Activated CD4-positive, alpha-beta T cell treated with anti-CD3 and anti-CD28 coated beads, Interleukin-2, Interleukin-6, amounts not matched to agents 100 ng/mL and 50 ng/mL, durations not matched to agents 16 hours and 8 hours (primary cell): ENCODE measurements at regions not wholly inside any gene's neighbourhood (a gene's known extent, or its start where the extent isn't known, plus 50 kb on each side); places are given as distances from the start of the nearest gene placed in this dataset.

Experiments
- DNase-seq: peaks from one replicate; pipeline ENCODE4 v3.0.0-alpha.2; 2020

GRCh38 chr9:97747201-97747965, 50.2 kb upstream of the XPA start:
- no peak for DNase-seq

- DNase-seq, result no peak
Measured at GRCh38 chr9:97748525-97748924, 51.4 kb upstream of the XPA start.

- DNase-seq, result no peak
Measured at GRCh38 chr9:97749928-97750327, 52.8 kb upstream of the XPA start.

GRCh38 chr9:97751531-97751930, 54.4 kb upstream of the XPA start:
- no peak for DNase-seq

GRCh38 chr9:97752274-97752673, 55.1 kb upstream of the XPA start:
- no peak for DNase-seq

- DNase-seq, result no peak
Measured at GRCh38 chr9:97753364-97753763, 56.2 kb upstream of the XPA start.

- no peak for DNase-seq
Measured at GRCh38 chr9:97753975-97754374, 56.8 kb upstream of the XPA start.

- DNase-seq, result no peak
Measured at GRCh38 chr9:97755618-97756267, 58.6 kb upstream of the XPA start.

GRCh38 chr9:97756991-97757390, 59.9 kb upstream of the XPA start:
- DNase-seq, result no peak

GRCh38 chr9:97758334-97758916, 61.3 kb upstream of the XPA start:
- no peak for DNase-seq

- DNase-seq, result no peak
Measured at GRCh38 chr9:97759581-97760288, 62.6 kb upstream of the XPA start.

GRCh38 chr9:97761056-97761598, 64.0 kb upstream of the XPA start:
- no peak for DNase-seq

- DNase-seq, result no peak
Measured at GRCh38 chr9:97761879-97762278, 64.7 kb upstream of the XPA start.

GRCh38 chr9:97763874-97764273, 66.7 kb upstream of the XPA start:
- no peak for DNase-seq

GRCh38 chr9:97766092-97766491, 69.0 kb upstream of the XPA start:
- DNase-seq, result no peak

- no peak for DNase-seq
Measured at GRCh38 chr9:97766610-97767009, 69.5 kb upstream of the XPA start.

- DNase-seq, result no peak
Measured at GRCh38 chr9:97767891-97768290, 70.8 kb upstream of the XPA start.

- DNase-seq, result no peak
Measured at GRCh38 chr9:97768746-97769145, 71.6 kb upstream of the XPA start.

GRCh38 chr9:97769208-97769607, 72.1 kb upstream of the XPA start:
- no peak for DNase-seq

- DNase-seq, result no peak
Measured at GRCh38 chr9:97770808-97771372, 73.8 kb upstream of the XPA start.

- no peak for DNase-seq
Measured at GRCh38 chr9:97771641-97772040, 74.5 kb upstream of the XPA start.

GRCh38 chr9:97772145-97772544, 75.0 kb upstream of the XPA start:
- no peak for DNase-seq

GRCh38 chr9:97773091-97773490, 76.0 kb upstream of the XPA start:
- DNase-seq, result no peak
